H9 (cell line): ENCODE measurements at regions not wholly inside any gene's neighbourhood (a gene's known extent, or its start where the extent isn't known, plus 50 kb on each side); places are given as distances from the start of the nearest gene placed in this dataset.

Experiments used
- DNase-seq: peaks from one replicate; pipeline ENCODE4 v3.0.0-alpha.2; 2017
- H2AFZ ChIP-seq: one replicate; pipeline ENCODE4 v1.6.1; 2013; ENCODE audit warnings: mild to moderate bottlenecking, low read length, control low read depth, moderate library complexity
- H2AK5ac ChIP-seq: 2 replicates; pipeline ENCODE4 v1.6.1; 2013; ENCODE audit warnings: low read length, control low read depth, mixed read lengths; ENCODE audit not compliant: insufficient read length
- H2BK120ac ChIP-seq: one replicate; pipeline ENCODE4 v1.6.1; 2013; ENCODE audit warnings: low read depth, mild to moderate bottlenecking, low read length, control low read depth, inconsistent platforms; ENCODE audit not compliant: poor library complexity, severe bottlenecking
- H2BK12ac ChIP-seq: 2 replicates; pipeline ENCODE4 v1.6.1; 2013; ENCODE audit warnings: low read length, control low read depth, mixed read lengths, low read depth; ENCODE audit not compliant: insufficient read length
- H2BK15ac ChIP-seq: 2 replicates; pipeline ENCODE4 v1.6.1; 2013; ENCODE audit warnings: low read depth, low read length, control low read depth
- H2BK20ac ChIP-seq: one replicate; pipeline ENCODE4 v1.6.1; 2013; ENCODE audit warnings: low read depth, mild to moderate bottlenecking, low read length, control low read depth, inconsistent platforms; ENCODE audit not compliant: poor library complexity, severe bottlenecking
- H2BK5ac ChIP-seq: 2 replicates; pipeline ENCODE4 v1.6.1; 2013; ENCODE audit warnings: low read length, control low read depth, mixed read lengths; ENCODE audit not compliant: insufficient read length
- H3K14ac ChIP-seq: 2 replicates; pipeline ENCODE4 v1.6.1; 2013; ENCODE audit warnings: low read length, control low read depth; ENCODE audit not compliant: insufficient read depth
- H3K18ac ChIP-seq: 2 replicates; pipeline ENCODE4 v1.6.1; 2013; ENCODE audit warnings: low read depth, mild to moderate bottlenecking, mixed read lengths, low read length, control low read depth; ENCODE audit not compliant: insufficient read length
- H3K23ac ChIP-seq: 2 replicates; pipeline ENCODE4 v1.6.1; 2013; ENCODE audit warnings: low read length, control low read depth, mixed read lengths, low read depth; ENCODE audit not compliant: insufficient read length
- H3K23me2 ChIP-seq: 2 replicates; pipeline ENCODE4 v1.6.1; 2013; ENCODE audit warnings: low read depth, mild to moderate bottlenecking, mixed read lengths, low read length, control low read depth; ENCODE audit not compliant: insufficient read length, poor library complexity, severe bottlenecking
- H3K27ac ChIP-seq: 2 replicates; pipeline ENCODE4 v1.5.1; 2013; ENCODE audit warnings: low read length, control low read depth, mixed read lengths, low read depth; ENCODE audit not compliant: insufficient read length
- H3K27me3 ChIP-seq: 2 replicates; pipeline ENCODE4 v1.6.1; 2013; ENCODE audit warnings: low read length, control low read depth, inconsistent platforms; ENCODE audit not compliant: insufficient read depth
- H3K4ac ChIP-seq: 2 replicates; pipeline ENCODE4 v1.6.1; 2013; ENCODE audit warnings: low read depth, mild to moderate bottlenecking, control low read depth, inconsistent platforms, low read length, moderate library complexity
- H3K4me1 ChIP-seq: 2 replicates; pipeline ENCODE4 v1.6.1; 2013; ENCODE audit warnings: low read length, control low read depth, inconsistent platforms; ENCODE audit not compliant: insufficient read depth
- H3K4me2 ChIP-seq: 2 replicates; pipeline ENCODE4 v1.6.1; 2013; ENCODE audit warnings: low read length, control low read depth, mixed read lengths; ENCODE audit not compliant: insufficient read length, insufficient read depth
- H3K56ac ChIP-seq: 2 replicates; pipeline ENCODE4 v1.6.1; 2013; ENCODE audit warnings: low read depth, mild to moderate bottlenecking, mixed read lengths, low read length, control low read depth; ENCODE audit not compliant: insufficient read length
- H3K79me1 ChIP-seq: 2 replicates; pipeline ENCODE4 v1.6.1; 2013; ENCODE audit warnings: low read depth, mild to moderate bottlenecking, moderate library complexity, low read length, control low read depth, inconsistent platforms; ENCODE audit not compliant: insufficient read depth, poor library complexity, severe bottlenecking
- H3K79me2 ChIP-seq: 2 replicates; pipeline ENCODE4 v1.6.1; 2013; ENCODE audit warnings: low read length, control low read depth, inconsistent platforms; ENCODE audit not compliant: insufficient read depth
- H3K9ac ChIP-seq: 2 replicates; pipeline ENCODE4 v1.6.1; 2013; ENCODE audit warnings: low read length, control low read depth, mixed read lengths; ENCODE audit not compliant: insufficient read length; ENCODE audit errors: extremely low read depth
- H3K9me3 ChIP-seq: one replicate; pipeline ENCODE4 v1.6.1; 2013; ENCODE audit warnings: low read depth, low read length, inconsistent platforms; ENCODE audit not compliant: control insufficient read depth
- H3T11ph ChIP-seq: one replicate; pipeline ENCODE4 v1.6.1; 2013; ENCODE audit warnings: mild to moderate bottlenecking, low read length, control low read depth, inconsistent platforms
- H4K20me1 ChIP-seq: one replicate; pipeline ENCODE4 v1.6.1; 2013; ENCODE audit not compliant: control insufficient read depth, insufficient read length, insufficient read depth
- H4K5ac ChIP-seq: 2 replicates; pipeline ENCODE4 v1.6.1; 2013; ENCODE audit warnings: low read depth, mild to moderate bottlenecking, mixed read lengths, low read length, control low read depth; ENCODE audit not compliant: insufficient read length
- H4K8ac ChIP-seq: replicated peaks from 2 replicates; pipeline ENCODE4 v1.6.1; 2013; ENCODE audit warnings: low read length, control low read depth, mixed read lengths, low read depth; ENCODE audit not compliant: insufficient read length
- H4K91ac ChIP-seq: 2 replicates; pipeline ENCODE4 v1.6.1; 2013; ENCODE audit warnings: low read depth, mild to moderate bottlenecking, moderate library complexity, mixed read lengths, low read length, control low read depth; ENCODE audit not compliant: insufficient read length
- H3K27ac Mint-ChIP-seq, 3 experiments: 2 replicates in 2 of 3; 3 replicates in 1 of 3; pipeline ENCODE4 v1.8.0; 2020 to 2021; ENCODE audit warnings: mixed read lengths in 3 of 3, mild to moderate bottlenecking in 1 of 3, moderate library complexity in 1 of 3
- H3K27me3 Mint-ChIP-seq: 2 replicates; pipeline ENCODE4 v1.8.0; 2021; ENCODE audit warnings: low read depth, mild to moderate bottlenecking, moderate library complexity, mixed read lengths
- H3K36me3 Mint-ChIP-seq, 3 experiments: 2 replicates in 2 of 3; 3 replicates in 1 of 3; pipeline ENCODE4 v1.8.0; 2020 to 2021; ENCODE audit warnings: low read depth in 3 of 3, mixed read lengths in 3 of 3; ENCODE audit not compliant: insufficient read depth in 1 of 3
- H3K4me1 Mint-ChIP-seq, 2 experiments: 2 replicates each; pipeline ENCODE4 v1.8.0; 2020; ENCODE audit warnings: mixed read lengths in 2 of 2
- H3K4me3 Mint-ChIP-seq, 2 experiments: 2 replicates in 1 of 2; 3 replicates in 1 of 2; pipeline ENCODE4 v1.8.0; 2020 to 2021; ENCODE audit warnings: mild to moderate bottlenecking in 2 of 2, mixed read lengths in 2 of 2, moderate library complexity in 1 of 2
- H3K9me3 Mint-ChIP-seq, 2 experiments: 2 replicates in 1 of 2; 3 replicates in 1 of 2; pipeline ENCODE4 v1.8.0; 2020; ENCODE audit warnings: mild to moderate bottlenecking in 2 of 2, mixed read lengths in 2 of 2, moderate library complexity in 1 of 2
- CTCF ChIP-seq: fragments of 200-600 bp; sonication (generic); conservative IDR thresholded peaks from 3 replicates; pipeline ENCODE4 v1.8.0; 2021; ENCODE audit warnings: antibody characterized with exemption, mild to moderate bottlenecking
- WGBS: extraction: QIAGEN DNeasy Blood & Tissue Kit; methylation state at CpG from one replicate; pipeline ENCODE4 v1.1.7; 2013; ENCODE audit warnings: missing lambda C conversion rate, low lambda C conversion rate, mixed read lengths; ENCODE audit not compliant: insufficient read length; ENCODE audit errors: extremely low coverage; 5-methylcytosine and 5-hydroxymethylcytosine counted together

GRCh38 chr11:19602406-19602805 lies 110.2 kb upstream of the NAV2 start:
- Histone ChIP-seq H2BK20ac (no peak overlapping the region), H3K23ac (no peak overlapping the region), H2BK5ac (no peak overlapping the region), H3K18ac (no peak overlapping the region), H4K8ac (no peak overlapping the region), H3K79me2 (no peaks in the 10 kb centered on the region), H3K14ac (no peak overlapping the region), H3K4ac (no peak overlapping the region), H3K27me3 (no peaks in the 10 kb centered on the region), H3K79me1 (no peaks in the 10 kb centered on the region), H3K9me3 (no peaks in the 10 kb centered on the region), H3K9ac (no peak overlapping the region), H4K91ac (no peak overlapping the region), H4K20me1 (no peaks in the 10 kb centered on the region), H4K5ac (no peak overlapping the region), H3T11ph (no peak overlapping the region), H3K27ac (no peak overlapping the region), H3K56ac (no peak overlapping the region), H2AFZ (no peak overlapping the region), H2BK12ac (no peak overlapping the region), H2BK120ac (no peak overlapping the region), H3K4me2 (no peak overlapping the region), H3K4me1 (no peaks in the 10 kb centered on the region; the same call in 1 of the 2 replicates), H2AK5ac (no peak overlapping the region), H3K23me2 (no peaks in the 10 kb centered on the region), H2BK15ac (no peak overlapping the region)
- no CpG with 5 or more reads among the region's 6 CpGs for WGBS
- Mint-ChIP-seq H3K36me3 (peaks cover 0 to 4% (median 0%) of the 10 kb centered on the region in 3 experiments; a peak in 3 of 7 replicates), H3K4me1 (peaks cover 20 to 21% of the 10 kb centered on the region in 2 experiments), H3K9me3 (peaks cover 12 to 15% of the 10 kb centered on the region in 2 experiments), H3K4me3 (no peak overlapping the region), H3K27me3 (peaks cover 7% of the 10 kb centered on the region), H3K27ac (no peak overlapping the region)
- no peak for TF ChIP-seq CTCF
- no peak for DNase-seq
